ENCODE measurements at regions not wholly inside any gene's neighbourhood (a gene's known extent, or its start where the extent isn't known, plus 50 kb on each side); places are given as distances from the start of the nearest gene placed in this dataset.

DNA sequence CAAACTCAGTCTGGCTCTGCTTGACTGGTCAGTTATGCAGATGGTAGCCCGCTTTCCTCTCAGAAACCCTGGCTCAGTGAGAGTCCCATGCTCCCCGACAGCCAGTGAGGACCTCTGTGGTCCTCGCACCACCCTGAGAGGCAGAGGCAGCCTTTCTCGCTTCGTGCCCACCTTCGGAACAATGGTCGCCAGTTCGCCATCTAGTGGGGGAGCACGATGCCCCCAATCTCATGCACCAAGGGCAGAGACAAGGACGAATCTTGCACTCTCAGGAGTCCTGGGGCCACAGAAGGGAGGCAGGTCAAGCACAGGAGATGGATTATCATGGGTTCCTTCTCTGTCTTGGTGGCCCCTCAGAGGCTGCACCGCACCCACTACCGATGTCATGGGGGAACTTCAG, 75.2 kb downstream of the RHCG start:
- H3K27ac ChIP-seq (ENCODE audit: low read depth, low read length), result no peak overlapping the region

DNA sequence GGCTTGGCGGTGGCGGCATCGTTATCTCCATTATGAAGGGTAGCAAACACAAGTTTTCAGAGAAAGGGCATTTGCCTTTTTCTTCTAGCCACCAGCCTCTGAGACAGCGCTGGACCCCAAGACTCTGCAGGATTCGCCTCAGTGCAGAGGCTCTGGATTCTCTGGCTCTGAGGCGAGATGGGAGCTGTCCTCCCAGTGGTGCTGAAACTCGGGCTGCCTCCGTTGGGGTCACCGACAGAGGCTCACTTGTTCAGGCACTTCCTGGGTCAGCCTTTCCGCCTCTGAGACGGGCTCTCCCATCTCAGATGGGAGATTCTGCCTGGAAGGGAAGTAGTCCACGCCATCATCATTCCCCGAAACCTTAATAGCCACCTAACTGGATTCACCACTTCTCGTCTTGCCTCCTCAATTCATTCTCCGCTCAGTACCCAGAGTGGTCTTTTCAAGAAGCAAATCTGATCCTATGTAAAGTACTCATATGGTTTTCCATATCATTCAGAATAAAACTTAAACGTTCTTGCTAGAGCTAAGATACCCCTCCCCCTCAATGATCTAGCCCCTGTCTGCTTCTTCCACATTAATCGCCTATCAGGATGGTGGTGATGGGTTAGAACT, 76.9 kb downstream of the RHCG start:
- H3K4me1 ChIP-seq (ENCODE audit: control insufficient read depth in 1 of 2, insufficient read depth in 2 of 2, low read length in 2 of 2), result no peaks in the 10 kb centered on the region
- no peak overlapping the region for H3K27ac ChIP-seq (ENCODE audit: low read depth, low read length)
- peaks cover 42 to 59% of the 10 kb centered on the region in 2 donors for H3K27me3 ChIP-seq (ENCODE audit: control insufficient read depth in 1 of 2, insufficient read depth in 2 of 2, low read length in 2 of 2)
- no peak overlapping the region for H3K9ac ChIP-seq (ENCODE audit: low read depth in 1 of 2, low read length in 2 of 2)
- no peaks in the 10 kb centered on the region for H3K36me3 ChIP-seq (ENCODE audit: control insufficient read depth in 1 of 2, insufficient read depth in 2 of 2, low read length in 2 of 2)
- H3K9me3 ChIP-seq (ENCODE audit: control insufficient read depth in 1 of 2, low read length in 2 of 2), result no peaks in the 10 kb centered on the region
- no peak overlapping the region for H3K4me3 ChIP-seq (ENCODE audit: low read depth in 1 of 2, low read length in 2 of 2)

More for the DNA sequence above, 75.2 kb downstream of the RHCG start:
- H3K4me3 ChIP-seq (ENCODE audit: low read depth in 1 of 2, low read length in 2 of 2), result no peak overlapping the region
- peaks cover 35 to 45% of the 10 kb centered on the region in 2 donors for H3K27me3 ChIP-seq (ENCODE audit: control insufficient read depth in 1 of 2, insufficient read depth in 2 of 2, low read length in 2 of 2)
- no peak overlapping the region for H3K9ac ChIP-seq (ENCODE audit: low read depth in 1 of 2, low read length in 2 of 2)
- no peaks in the 10 kb centered on the region for H3K4me1 ChIP-seq (ENCODE audit: control insufficient read depth in 1 of 2, insufficient read depth in 2 of 2, low read length in 2 of 2)
- no peaks in the 10 kb centered on the region for H3K36me3 ChIP-seq (ENCODE audit: control insufficient read depth in 1 of 2, insufficient read depth in 2 of 2, low read length in 2 of 2)
- no peaks in the 10 kb centered on the region for H3K9me3 ChIP-seq (ENCODE audit: control insufficient read depth in 1 of 2, low read length in 2 of 2)

DNA sequence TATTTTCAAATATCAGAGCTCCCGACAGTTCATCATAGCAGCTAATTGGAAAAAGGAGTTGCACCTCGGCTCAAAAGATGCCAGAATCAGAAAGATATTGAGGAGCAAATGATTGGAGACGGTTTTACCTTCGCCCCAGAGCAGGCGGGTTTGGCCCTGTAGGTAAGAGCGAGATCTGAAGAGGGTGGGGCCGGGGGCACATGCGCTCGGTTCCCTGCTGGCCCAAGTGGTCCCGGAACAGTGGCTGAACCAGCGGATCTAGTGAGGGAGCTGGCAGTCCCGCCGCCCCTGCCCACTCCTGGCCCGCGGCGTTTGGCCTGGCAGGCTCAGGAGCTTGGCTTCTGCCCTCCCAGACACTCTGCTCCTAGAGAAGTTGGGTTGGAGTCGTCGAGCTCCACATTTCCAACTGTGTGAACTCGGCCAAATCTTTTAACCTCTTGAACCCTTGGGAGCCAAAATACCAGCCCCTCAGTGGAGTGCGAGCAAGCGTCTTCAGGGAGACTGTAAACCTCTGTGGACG, 79.1 kb downstream of the RHCG start:
- peaks cover 59 to 78% of the 10 kb centered on the region in 2 donors for H3K27me3 ChIP-seq (ENCODE audit: control insufficient read depth in 1 of 2, insufficient read depth in 2 of 2, low read length in 2 of 2)
- no peak overlapping the region for H3K4me3 ChIP-seq (ENCODE audit: low read depth in 1 of 2, low read length in 2 of 2)
- no peaks in the 10 kb centered on the region for H3K36me3 ChIP-seq (ENCODE audit: control insufficient read depth in 1 of 2, insufficient read depth in 2 of 2, low read length in 2 of 2)
- H3K9ac ChIP-seq (ENCODE audit: low read depth in 1 of 2, low read length in 2 of 2), result no peak overlapping the region
- no peaks in the 10 kb centered on the region for H3K9me3 ChIP-seq (ENCODE audit: control insufficient read depth in 1 of 2, low read length in 2 of 2)
- H3K27ac ChIP-seq (ENCODE audit: low read depth, low read length), result no peak overlapping the region
- no peaks in the 10 kb centered on the region for H3K4me1 ChIP-seq (ENCODE audit: control insufficient read depth in 1 of 2, insufficient read depth in 2 of 2, low read length in 2 of 2)

DNA sequence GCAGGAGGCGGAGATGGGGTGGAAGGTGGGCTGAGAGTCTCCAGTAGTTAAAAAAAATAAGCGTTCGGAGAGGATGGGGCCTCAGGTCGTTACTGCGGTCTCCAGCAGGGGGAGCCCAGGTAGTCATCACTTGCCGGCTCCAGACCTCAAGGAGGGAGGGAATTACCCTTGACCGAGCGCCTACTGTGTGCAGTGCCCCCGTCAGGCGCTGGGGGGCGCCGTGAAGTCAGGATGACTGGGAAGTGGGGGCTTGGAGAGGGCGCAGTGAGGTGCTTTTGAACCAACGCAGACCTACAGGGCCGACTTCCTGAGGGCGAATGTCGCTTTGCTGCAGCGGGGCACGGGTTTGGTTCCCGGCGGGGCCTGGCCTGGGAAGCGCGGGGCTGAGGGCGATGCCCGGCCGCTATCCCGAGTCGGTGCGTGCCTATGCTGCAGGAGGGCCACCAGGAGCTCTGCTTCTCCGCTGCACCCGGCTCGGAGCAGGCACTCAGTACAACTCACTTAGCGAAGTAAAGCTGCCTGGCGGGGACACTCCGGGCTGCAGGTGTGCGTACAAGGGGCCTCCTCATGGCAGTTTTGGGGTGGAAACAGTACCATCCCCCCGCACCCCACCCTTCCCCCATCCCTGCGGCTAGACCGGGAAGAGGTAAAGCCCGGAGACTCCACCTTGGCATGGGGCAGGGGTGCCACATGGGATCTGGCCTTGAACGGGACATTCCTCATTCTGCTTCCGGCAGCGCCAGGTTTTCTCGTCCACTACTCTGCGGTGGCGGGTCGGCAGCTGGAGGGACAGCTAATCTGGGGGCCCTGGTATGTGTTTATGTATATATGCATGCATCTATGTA, 79.8 kb downstream of the RHCG start:
- Histone ChIP-seq H3K36me3 (ENCODE audit: control insufficient read depth in 1 of 2, insufficient read depth in 2 of 2, low read length in 2 of 2) (no peaks in the 10 kb centered on the region), H3K9ac (ENCODE audit: low read depth in 1 of 2, low read length in 2 of 2) (no peak overlapping the region), H3K27ac (ENCODE audit: low read depth, low read length) (no peak overlapping the region), H3K4me1 (ENCODE audit: control insufficient read depth in 1 of 2, insufficient read depth in 2 of 2, low read length in 2 of 2) (no peaks in the 10 kb centered on the region), H3K27me3 (ENCODE audit: control insufficient read depth in 1 of 2, insufficient read depth in 2 of 2, low read length in 2 of 2) (peaks cover 62 to 85% of the 10 kb centered on the region in 2 donors), H3K9me3 (ENCODE audit: control insufficient read depth in 1 of 2, low read length in 2 of 2) (no peaks in the 10 kb centered on the region), H3K4me3 (ENCODE audit: low read depth in 1 of 2, low read length in 2 of 2) (no peak overlapping the region)

DNA sequence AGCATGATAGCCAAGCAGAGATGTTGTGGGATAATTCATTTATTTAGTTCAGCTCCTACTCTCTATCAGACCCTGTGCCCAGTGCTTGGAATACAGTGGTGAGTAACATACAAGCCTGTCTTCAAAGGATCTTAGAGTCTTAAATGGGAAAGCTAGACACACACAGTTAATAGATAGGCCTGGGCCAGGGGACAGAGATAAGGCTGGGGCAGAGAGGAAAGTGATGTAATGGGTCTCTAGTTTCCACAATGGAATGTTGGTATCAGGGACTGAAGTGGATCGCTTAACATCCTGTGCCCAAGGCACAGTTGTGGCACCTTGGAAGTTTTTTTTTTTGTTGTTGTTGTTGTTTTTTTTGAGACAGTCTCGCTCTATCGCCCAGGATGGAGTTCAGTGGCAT, 79.9 kb upstream of the POLG start:
- Histone ChIP-seq H3K36me3 (ENCODE audit: control insufficient read depth in 1 of 2, insufficient read depth in 2 of 2, low read length in 2 of 2) (no peaks in the 10 kb centered on the region), H3K27ac (ENCODE audit: low read depth, low read length) (no peak overlapping the region), H3K9ac (ENCODE audit: low read depth in 1 of 2, low read length in 2 of 2) (no peak overlapping the region), H3K4me3 (ENCODE audit: low read depth in 1 of 2, low read length in 2 of 2) (no peak overlapping the region), H3K27me3 (ENCODE audit: control insufficient read depth in 1 of 2, insufficient read depth in 2 of 2, low read length in 2 of 2) (peaks cover 76 to 92% of the 10 kb centered on the region in 2 donors), H3K9me3 (ENCODE audit: control insufficient read depth in 1 of 2, low read length in 2 of 2) (no peaks in the 10 kb centered on the region), H3K4me1 (ENCODE audit: control insufficient read depth in 1 of 2, insufficient read depth in 2 of 2, low read length in 2 of 2) (peaks cover 0 to under 1% of the 10 kb centered on the region in 2 donors)

DNA sequence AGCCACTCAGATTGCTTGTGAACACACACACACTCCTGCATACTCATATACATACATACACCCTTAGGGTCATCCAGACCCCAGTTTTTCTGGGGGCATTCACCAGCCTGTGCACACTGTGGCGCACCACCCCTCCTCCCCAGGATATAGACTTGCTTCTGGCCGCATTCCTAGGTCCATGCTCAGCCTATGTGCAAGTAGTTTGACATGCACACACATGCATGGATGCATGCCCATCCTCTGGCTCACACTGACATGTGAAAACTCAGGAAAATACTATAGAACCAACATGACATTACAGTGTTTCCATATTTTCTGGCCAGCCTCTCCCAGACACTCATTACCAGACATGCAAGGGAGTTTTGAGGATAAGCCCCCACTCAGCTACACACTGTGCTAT, 79.3 kb upstream of the POLG start:
- no peak overlapping the region for H3K9ac ChIP-seq (ENCODE audit: low read depth in 1 of 2, low read length in 2 of 2)
- no peak overlapping the region for H3K27ac ChIP-seq (ENCODE audit: low read depth, low read length)
- H3K27me3 ChIP-seq (ENCODE audit: control insufficient read depth in 1 of 2, insufficient read depth in 2 of 2, low read length in 2 of 2), result peaks cover 83 to 97% of the 10 kb centered on the region in 2 donors
- no peaks in the 10 kb centered on the region for H3K9me3 ChIP-seq (ENCODE audit: control insufficient read depth in 1 of 2, low read length in 2 of 2)
- H3K36me3 ChIP-seq (ENCODE audit: control insufficient read depth in 1 of 2, insufficient read depth in 2 of 2, low read length in 2 of 2), result no peaks in the 10 kb centered on the region
- H3K4me1 ChIP-seq (ENCODE audit: control insufficient read depth in 1 of 2, insufficient read depth in 2 of 2, low read length in 2 of 2), result peaks cover 7 to 8% of the 10 kb centered on the region in 2 donors
- H3K4me3 ChIP-seq (ENCODE audit: low read depth in 1 of 2, low read length in 2 of 2), result no peak overlapping the region

DNA sequence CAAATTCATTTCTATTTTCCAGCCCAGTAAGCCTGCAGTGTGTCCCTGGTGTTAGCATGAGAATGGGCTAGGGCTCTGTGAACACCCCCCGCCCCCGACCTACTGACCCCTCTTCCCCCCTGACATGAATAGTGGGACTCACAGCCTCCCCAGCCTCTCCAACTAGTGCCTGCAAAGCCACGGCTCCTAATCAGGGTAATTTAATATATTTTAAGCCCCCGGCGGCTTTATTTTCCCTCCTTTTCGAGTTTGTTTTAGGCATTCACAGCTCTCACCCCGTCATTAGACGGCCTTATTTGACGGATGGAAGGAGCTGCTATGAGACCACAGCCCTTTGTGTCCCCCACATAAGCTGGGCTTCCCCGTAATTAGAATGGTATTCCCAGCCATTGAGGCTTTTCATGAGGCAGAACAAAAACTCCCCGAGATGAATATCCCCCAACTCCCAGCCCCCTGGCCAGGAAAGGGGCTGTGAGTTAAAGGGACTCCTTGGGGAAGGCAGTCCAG, 78.3 kb upstream of the POLG start:
- H3K27me3 ChIP-seq (ENCODE audit: control insufficient read depth in 1 of 2, insufficient read depth in 2 of 2, low read length in 2 of 2), result peaks cover 87 to 97% of the 10 kb centered on the region in 2 donors

DNA sequence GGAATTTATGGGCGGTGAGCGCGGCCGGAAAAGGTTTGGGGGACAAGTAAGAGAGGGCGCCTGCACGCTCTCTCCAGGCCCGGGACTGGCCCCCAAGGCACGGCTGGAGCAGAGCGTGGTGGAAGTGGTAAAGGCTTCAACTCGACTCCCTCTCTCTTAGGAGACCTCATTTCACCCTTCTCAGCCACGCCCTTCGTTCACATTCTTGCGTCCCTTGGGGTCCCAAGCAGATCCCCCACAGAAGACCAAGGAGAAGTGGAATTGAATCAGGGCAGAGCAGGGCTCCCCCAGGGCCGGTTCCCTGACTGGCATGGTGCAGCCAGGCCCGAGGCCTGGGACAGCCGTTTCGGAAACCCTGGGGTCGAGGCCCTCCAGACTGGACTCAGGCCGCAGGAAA, 75.4 kb upstream of the POLG start:
- H3K9ac ChIP-seq (ENCODE audit: low read depth in 1 of 2, low read length in 2 of 2), result no peak overlapping the region
- H3K9me3 ChIP-seq (ENCODE audit: control insufficient read depth in 1 of 2, low read length in 2 of 2), result no peaks in the 10 kb centered on the region
- no peak overlapping the region for H3K4me3 ChIP-seq (ENCODE audit: low read depth in 1 of 2, low read length in 2 of 2)
- no peaks in the 10 kb centered on the region for H3K36me3 ChIP-seq (ENCODE audit: control insufficient read depth in 1 of 2, insufficient read depth in 2 of 2, low read length in 2 of 2)
- H3K27me3 ChIP-seq (ENCODE audit: control insufficient read depth in 1 of 2, insufficient read depth in 2 of 2, low read length in 2 of 2), result peaks cover 96 to 99% of the 10 kb centered on the region in 2 donors
- H3K27ac ChIP-seq (ENCODE audit: low read depth, low read length), result no peak overlapping the region
- peaks cover 27 to 28% of the 10 kb centered on the region in 2 donors for H3K4me1 ChIP-seq (ENCODE audit: control insufficient read depth in 1 of 2, insufficient read depth in 2 of 2, low read length in 2 of 2)

More for the DNA sequence above, 78.3 kb upstream of the POLG start:
- H3K4me3 ChIP-seq (ENCODE audit: low read depth in 1 of 2, low read length in 2 of 2), result no peak overlapping the region
- peaks cover 15 to 17% of the 10 kb centered on the region in 2 donors for H3K4me1 ChIP-seq (ENCODE audit: control insufficient read depth in 1 of 2, insufficient read depth in 2 of 2, low read length in 2 of 2)
- no peak overlapping the region for H3K27ac ChIP-seq (ENCODE audit: low read depth, low read length)
- no peaks in the 10 kb centered on the region for H3K36me3 ChIP-seq (ENCODE audit: control insufficient read depth in 1 of 2, insufficient read depth in 2 of 2, low read length in 2 of 2)
- no peaks in the 10 kb centered on the region for H3K9me3 ChIP-seq (ENCODE audit: control insufficient read depth in 1 of 2, low read length in 2 of 2)
- no peak overlapping the region for H3K9ac ChIP-seq (ENCODE audit: low read depth in 1 of 2, low read length in 2 of 2)

DNA sequence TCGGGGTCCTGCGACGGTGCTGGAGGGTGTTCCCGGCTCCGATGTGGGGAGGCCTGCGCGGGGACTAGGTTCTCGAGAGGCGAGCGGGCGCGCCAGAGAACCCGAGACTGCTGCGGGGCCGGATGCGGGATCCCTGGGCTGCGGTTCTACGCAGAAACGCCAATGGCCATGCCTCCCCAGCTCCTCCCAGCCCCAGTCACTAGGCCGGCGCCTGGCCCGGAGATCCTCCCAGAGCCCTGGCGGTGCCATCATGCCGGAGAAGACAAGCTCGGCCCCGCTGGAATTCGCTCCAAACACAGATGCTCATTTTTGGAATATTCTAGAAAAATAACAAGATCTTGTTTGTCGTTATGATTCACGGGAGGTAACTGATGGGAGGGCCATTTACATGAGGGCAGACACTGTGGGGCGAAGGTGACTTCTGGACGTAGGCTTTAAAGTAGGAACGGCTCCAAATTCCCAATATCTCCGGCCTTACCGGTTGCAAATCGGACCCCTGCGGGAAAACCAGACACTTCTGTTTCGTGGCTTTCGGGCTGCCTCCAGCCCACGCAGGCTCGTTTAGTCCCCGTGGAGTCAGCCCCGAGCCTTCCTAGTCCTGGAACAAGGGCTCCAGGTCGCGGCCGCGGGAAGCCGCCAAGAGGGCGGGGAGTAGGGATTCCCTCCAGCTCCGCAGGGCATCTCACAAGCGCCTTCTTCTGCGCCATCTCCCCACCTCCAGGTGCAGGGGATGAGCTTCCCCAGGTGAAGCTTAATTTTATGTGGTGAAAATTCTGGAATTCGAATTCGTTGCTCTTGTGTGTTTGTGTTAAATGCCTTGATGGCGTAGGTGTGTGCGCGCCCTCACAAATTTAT, 74.8 kb upstream of the POLG start:
- Histone ChIP-seq H3K9me3 (ENCODE audit: control insufficient read depth in 1 of 2, low read length in 2 of 2) (no peaks in the 10 kb centered on the region), H3K27ac (ENCODE audit: low read depth, low read length) (no peak overlapping the region), H3K27me3 (ENCODE audit: control insufficient read depth in 1 of 2, insufficient read depth in 2 of 2, low read length in 2 of 2) (peaks cover 98 to 100% of the 10 kb centered on the region in 2 donors), H3K4me3 (ENCODE audit: low read depth in 1 of 2, low read length in 2 of 2) (peak overlapping the region; percentile 65 to 71), H3K9ac (ENCODE audit: low read depth in 1 of 2, low read length in 2 of 2) (peak overlapping the region in 1 of 2 donors; percentile 2), H3K4me1 (ENCODE audit: control insufficient read depth in 1 of 2, insufficient read depth in 2 of 2, low read length in 2 of 2) (peaks cover 27 to 28% of the 10 kb centered on the region in 2 donors), H3K36me3 (ENCODE audit: control insufficient read depth in 1 of 2, insufficient read depth in 2 of 2, low read length in 2 of 2) (no peaks in the 10 kb centered on the region)
